Gastrocnemius medialis (tissue), 4 donors: ENCODE measurements at regions not wholly inside any gene's neighbourhood (a gene's known extent, or its start where the extent isn't known, plus 50 kb on each side); places are given as distances from the start of the nearest gene placed in this dataset.
A peak's percentile ranks its signal among the peaks of the same experiment; 100 is the strongest.

Experiments
- ATAC-seq, 2 donors: fragments of 150-250 bp; one replicate each; pipeline ENCODE4 v1.9.1; 2016
- DNase-seq, 2 donors: peaks; one replicate each; pipeline ENCODE4 v3.0.0-alpha.2; 2019
- H3K27ac ChIP-seq, 4 donors: fragments of 200-600 bp; sonication (generic); 1 replicate in 1 of 4; 2 replicates in 3 of 4; pipeline ENCODE4 v1.5.1; 2016 to 2018; ENCODE audit warnings: mild to moderate bottlenecking in 2 of 4, moderate library complexity in 1 of 4
- H3K27me3 ChIP-seq, 3 donors: fragments of 200-600 bp; sonication (generic) in 2 of 3; 1 replicate in 1 of 3; 2 replicates in 2 of 3; pipeline versions ENCODE4 v1.5.1 to v1.6.0; 2016 to 2019; ENCODE audit warnings: mild to moderate bottlenecking in 1 of 3, moderate library complexity in 1 of 3
- H3K36me3 ChIP-seq, 2 donors: fragments of 200-600 bp; sonication (generic) in 1 of 2; one replicate each; pipeline ENCODE4 v1.5.1; 2017 to 2018
- H3K4me1 ChIP-seq, 2 donors: fragments of 200-600 bp; sonication (generic) in 1 of 2; one replicate each; pipeline ENCODE4 v1.5.1; 2016 to 2017; ENCODE audit warnings: mild to moderate bottlenecking in 2 of 2
- H3K4me3 ChIP-seq, 4 donors: fragments of 200-600 bp; sonication (generic) in 3 of 4; 1 replicate in 1 of 4; 2 replicates in 3 of 4; pipeline ENCODE4 v1.5.1; 2016 to 2019; ENCODE audit warnings: mild to moderate bottlenecking in 2 of 4
- H3K9me3 ChIP-seq, 3 donors: fragments of 200-600 bp; sonication (generic) in 2 of 3; 1 replicate in 1 of 3; 2 replicates in 2 of 3; pipeline ENCODE4 v1.5.1; 2016 to 2019
- CTCF ChIP-seq, 5 experiments: fragments of 450-650 bp in 3 of 5; fragments of 200-600 bp in 2 of 5; sonication (generic) in 2 of 5; IDR thresholded peaks in 4 of 5; conservative IDR thresholded peaks in 1 of 5; 1 replicate in 4 of 5; 2 replicates in 1 of 5; pipeline ENCODE4 v1.5.1; 2016 to 2019; ENCODE audit warnings: antibody characterized with exemption in 5 of 5, mild to moderate bottlenecking in 3 of 5, moderate library complexity in 3 of 5
- POLR2A ChIP-seq, 2 donors: fragments of 450-650 bp; IDR thresholded peaks; one replicate each; pipeline ENCODE4 v1.6.1; 2017; ENCODE audit warnings: antibody characterized with exemption in 2 of 2, mild to moderate bottlenecking in 2 of 2, moderate library complexity in 2 of 2
- in situ Hi-C, 4 donors: fragments of 200-750 bp; cut with MboI; loops; one replicate each; pipeline versions ENCODE4 v1.15.0 to v1.8.0; 2017; ENCODE audit warnings: low sequenced_read_pairs in 4 of 4
- intact Hi-C: fragments of 100-400 bp; cut with DNase I; formaldehyde crosslinking; loops from one replicate; pipeline ENCODE4 v1.15.1; 2023; ENCODE audit warnings: low total_unique reads

GRCh38 chr15:95557226-95558046, 773.1 kb upstream of the NR2F2 start:
- Histone ChIP-seq H3K9me3 (no peaks in the 10 kb centered on the region), H3K27ac (peak overlapping the region in 2 of 4 donors; percentile 5 to 9), H3K4me3 (no peak overlapping the region), H3K4me1 (no peaks in the 10 kb centered on the region), H3K36me3 (no peaks in the 10 kb centered on the region), H3K27me3 (no peaks in the 10 kb centered on the region)
- ATAC-seq (no peak), DNase-seq (no peak)
- intact Hi-C loops (no loop called here), in situ Hi-C loops (no loop called here)
- no peak for TF ChIP-seq CTCF (IDR thresholded peaks at IDR 0.05 in 4 of 5, conservative IDR thresholded peaks at IDR 0.05 in 1 of 5)
- TF ChIP-seq POLR2A (IDR thresholded peaks at IDR 0.05) = no peak

- TF ChIP-seq CTCF (IDR thresholded peaks at IDR 0.05 in 4 of 5, conservative IDR thresholded peaks at IDR 0.05 in 1 of 5) (no peak), POLR2A (IDR thresholded peaks at IDR 0.05) (no peak)
- ATAC-seq = no peak
- Histone ChIP-seq H3K4me3 (no peak overlapping the region), H3K36me3 (no peaks in the 10 kb centered on the region), H3K27ac (peak overlapping the region in 1 of 4 donors; percentile 9), H3K9me3 (no peaks in the 10 kb centered on the region), H3K4me1 (no peaks in the 10 kb centered on the region), H3K27me3 (no peaks in the 10 kb centered on the region)
- in situ Hi-C loops (no loop called here), intact Hi-C loops (no loop called here)
- no peak for DNase-seq
Observed at GRCh38 chr15:95558131-95558530, 772.4 kb upstream of the NR2F2 start.

GRCh38 chr15:95558916-95559315, 771.6 kb upstream of the NR2F2 start:
- intact Hi-C loops = no loop called here
- no peak overlapping the region for H3K4me3 ChIP-seq
- no peaks in the 10 kb centered on the region for H3K36me3 ChIP-seq
- ATAC-seq (no peak), DNase-seq (no peak)
- no peaks in the 10 kb centered on the region for H3K27me3 ChIP-seq
- H3K27ac ChIP-seq = no peak overlapping the region
- TF ChIP-seq CTCF (IDR thresholded peaks at IDR 0.05 in 4 of 5, conservative IDR thresholded peaks at IDR 0.05 in 1 of 5) (no peak), POLR2A (IDR thresholded peaks at IDR 0.05) (no peak)
- no peaks in the 10 kb centered on the region for H3K9me3 ChIP-seq
- H3K4me1 ChIP-seq = no peaks in the 10 kb centered on the region
- in situ Hi-C loops = no loop called here

- H3K4me3 ChIP-seq = no peak overlapping the region
- TF ChIP-seq POLR2A (IDR thresholded peaks at IDR 0.05) = no peak
- no peak for TF ChIP-seq CTCF (IDR thresholded peaks at IDR 0.05 in 4 of 5, conservative IDR thresholded peaks at IDR 0.05 in 1 of 5)
- DNase-seq (peak in 1 of 2 donors; percentile 12), ATAC-seq (no peak)
- no peak overlapping the region for H3K27ac ChIP-seq
- H3K27me3 ChIP-seq = no peaks in the 10 kb centered on the region
- H3K9me3 ChIP-seq = no peaks in the 10 kb centered on the region
- no peaks in the 10 kb centered on the region for H3K4me1 ChIP-seq
- in situ Hi-C loops = no loop called here
- intact Hi-C loops = no loop called here
- H3K36me3 ChIP-seq = no peaks in the 10 kb centered on the region
Observed at GRCh38 chr15:95559875-95560394, 770.6 kb upstream of the NR2F2 start.
